ENCODE measurements at regions not wholly inside any gene's neighbourhood (a gene's known extent, or its start where the extent isn't known, plus 50 kb on each side); places are given as distances from the start of the nearest gene placed in this dataset.
"Not testable (repeated sequence)": the region's sequence is repeated elsewhere in the genome, so short reads cannot be mapped to it uniquely, and the experiment has no call there.

DNA sequence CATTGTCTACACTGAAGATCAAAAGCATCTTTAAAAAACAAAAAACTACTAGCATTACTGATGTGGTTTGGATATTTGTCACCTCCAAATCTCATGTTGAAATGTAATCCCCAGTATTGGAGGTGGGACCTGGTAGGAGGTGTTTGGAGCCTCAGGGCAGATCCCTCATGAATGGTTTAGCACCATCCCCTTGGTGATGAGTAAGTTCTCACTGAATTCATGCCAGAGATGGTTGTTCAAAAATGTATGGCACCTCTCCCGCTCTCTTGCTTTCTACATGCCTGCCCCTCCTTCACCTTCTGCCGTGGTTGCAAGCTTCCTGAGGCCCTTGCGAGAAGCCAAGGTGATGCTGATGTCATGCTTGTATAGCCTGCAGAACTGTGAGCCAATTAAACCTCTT lies 136.6 kb upstream of the FHIT start:
- DNase-seq: no peak

DNA sequence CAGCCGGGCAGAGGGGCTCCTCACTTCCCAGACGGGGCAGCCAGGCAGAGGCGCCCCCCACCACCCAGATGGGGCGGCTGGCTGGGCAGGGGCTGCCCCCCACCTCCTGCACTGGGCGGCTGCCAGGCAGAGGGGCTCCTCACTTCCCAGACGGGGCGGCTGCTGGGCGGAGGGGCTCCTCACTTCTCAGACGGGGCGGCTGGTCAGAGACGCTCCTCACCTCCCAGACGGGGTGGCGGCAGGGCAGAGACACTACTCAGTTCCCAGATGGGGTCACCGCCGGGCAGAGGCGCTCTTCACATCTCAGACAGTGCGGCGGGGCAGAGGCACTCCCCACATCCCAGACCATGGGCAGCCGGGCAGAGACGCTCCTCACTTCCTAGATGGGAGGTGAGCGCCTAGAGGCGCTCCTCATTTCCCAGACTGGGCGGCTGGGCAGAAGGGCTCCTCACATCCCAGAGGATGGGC lies 142.3 kb upstream of the FHIT start:
- DNase-seq: not testable (repeated sequence)

DNA sequence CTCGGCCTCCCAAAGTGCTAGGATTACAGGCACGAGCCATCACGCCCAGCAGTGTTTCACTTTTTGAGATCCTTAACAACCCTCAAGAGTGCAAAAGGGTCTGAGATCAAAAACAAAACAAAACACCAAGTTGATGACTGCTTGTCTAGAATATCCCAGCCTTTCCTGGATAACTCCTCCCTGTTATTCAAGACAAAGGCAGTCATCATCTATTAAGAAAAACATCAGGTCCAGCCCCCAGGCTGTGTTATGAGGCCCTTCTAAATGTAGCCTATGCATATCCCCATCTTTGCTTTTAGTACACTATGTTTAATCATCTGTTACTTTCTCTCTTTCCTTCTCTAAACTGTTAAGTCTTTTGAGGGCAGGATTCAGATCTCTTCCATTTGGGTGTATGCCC lies 150.1 kb upstream of the FHIT start:
- DNase-seq: no peak

DNA sequence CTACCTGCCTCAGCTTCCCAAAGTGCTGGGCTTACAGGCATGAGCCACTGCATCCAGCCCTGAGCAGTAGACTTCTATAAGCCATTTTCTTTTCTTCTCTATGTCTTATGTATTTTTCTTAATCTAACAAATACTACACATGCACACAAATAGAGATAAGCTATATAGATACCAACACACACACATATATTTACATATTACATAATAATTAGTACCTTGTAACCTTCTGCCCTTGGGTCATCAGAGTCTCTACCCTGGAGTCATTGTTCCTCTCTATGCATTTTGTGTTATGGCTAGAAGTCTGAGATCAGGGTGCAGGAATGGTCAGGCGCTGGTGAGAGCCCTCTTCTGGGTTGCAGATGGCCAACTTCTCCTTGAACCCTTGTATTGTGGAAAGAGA lies 154.0 kb upstream of the PTPRG start:
- DNase-seq: no peak

DNA sequence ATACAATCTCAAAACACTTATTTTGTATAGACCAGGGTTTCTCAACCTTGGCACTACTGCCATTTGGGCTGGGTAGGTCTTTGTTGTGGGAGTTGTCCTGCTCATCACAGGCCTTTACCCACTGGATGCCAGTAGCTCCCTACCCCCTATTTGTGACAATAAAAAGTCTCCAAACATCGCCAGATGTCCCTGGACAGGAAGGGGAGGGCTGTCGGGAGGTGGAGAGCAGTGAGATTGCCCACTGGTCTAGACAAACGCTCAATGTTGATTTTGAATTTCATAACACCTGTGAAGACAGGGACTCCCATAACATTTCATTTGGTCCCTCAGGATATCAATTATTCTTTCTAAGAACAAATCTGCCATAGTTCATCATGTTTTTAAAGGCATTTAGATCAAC lies 151.7 kb upstream of the PTPRG start:
- no peak for DNase-seq

DNA sequence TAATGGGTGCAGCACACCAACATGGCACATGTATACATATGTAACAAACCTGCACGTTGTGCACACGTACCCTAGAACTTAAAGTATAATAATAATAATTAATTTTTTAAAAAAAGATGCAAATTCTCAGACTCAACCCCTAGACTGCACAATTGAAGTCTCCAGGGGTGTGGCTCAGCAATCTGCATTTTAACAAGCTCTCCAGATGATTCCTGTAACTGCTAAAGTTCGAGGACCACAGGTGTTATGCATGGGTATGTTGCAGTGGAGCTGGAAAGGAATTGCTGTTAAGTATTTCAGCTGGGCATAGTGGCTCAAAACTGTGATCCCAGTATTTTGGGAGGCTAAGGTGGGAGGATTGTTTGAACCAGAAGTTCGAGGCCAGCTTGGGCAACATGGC lies 151.0 kb upstream of the PTPRG start:
- not testable (repeated sequence) for DNase-seq

DNA sequence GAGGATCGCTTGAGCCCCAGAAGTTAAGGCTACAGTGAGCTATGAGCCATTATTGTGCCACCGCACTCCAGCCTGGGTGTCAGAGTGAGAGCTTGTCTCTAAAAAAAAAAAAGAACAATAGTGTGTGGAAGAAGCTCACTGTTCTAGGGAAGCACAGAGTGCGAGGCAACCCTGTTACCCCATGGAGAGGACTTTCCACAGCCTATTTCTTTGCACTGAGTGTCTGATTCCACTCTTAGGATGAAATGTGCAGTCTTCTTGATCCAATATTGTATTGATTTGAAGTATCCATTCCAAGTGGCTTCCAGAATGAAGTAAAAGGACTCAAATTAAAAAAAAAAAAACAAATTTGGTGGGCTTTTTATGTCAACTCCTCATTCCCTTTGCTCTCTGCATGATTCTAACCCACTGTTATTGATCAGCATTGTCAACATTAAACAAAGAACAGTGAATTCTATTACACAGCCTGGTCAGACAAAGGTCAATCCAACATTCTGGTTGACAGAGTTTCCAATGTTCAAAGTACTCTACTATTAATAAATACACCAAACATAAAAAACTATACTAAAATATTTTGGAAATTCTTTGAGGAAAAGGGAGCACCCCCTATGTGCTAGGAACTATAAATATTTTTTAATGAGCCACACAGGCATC lies 150.2 kb upstream of the PTPRG start:
- no peak for DNase-seq

DNA sequence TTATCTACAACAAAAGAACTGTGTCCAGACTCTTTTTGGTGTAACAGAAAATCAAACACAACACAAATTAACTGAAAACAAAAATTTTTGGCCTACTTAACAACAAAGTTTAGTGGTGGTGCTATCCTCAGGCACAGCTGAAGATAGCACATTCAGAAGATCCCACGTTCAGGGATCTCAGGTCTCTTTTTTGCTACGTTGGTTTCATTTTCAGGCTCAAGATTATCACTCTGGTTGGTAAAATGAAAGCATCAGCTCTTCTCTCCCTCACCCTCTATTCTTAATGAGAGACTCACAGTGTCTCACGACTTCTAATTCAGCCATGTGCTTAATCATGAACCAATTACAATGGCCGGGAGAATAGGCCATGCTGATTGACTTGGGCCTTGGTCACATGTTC lies 146.9 kb upstream of the PTPRG start:
- no peak for DNase-seq

DNA sequence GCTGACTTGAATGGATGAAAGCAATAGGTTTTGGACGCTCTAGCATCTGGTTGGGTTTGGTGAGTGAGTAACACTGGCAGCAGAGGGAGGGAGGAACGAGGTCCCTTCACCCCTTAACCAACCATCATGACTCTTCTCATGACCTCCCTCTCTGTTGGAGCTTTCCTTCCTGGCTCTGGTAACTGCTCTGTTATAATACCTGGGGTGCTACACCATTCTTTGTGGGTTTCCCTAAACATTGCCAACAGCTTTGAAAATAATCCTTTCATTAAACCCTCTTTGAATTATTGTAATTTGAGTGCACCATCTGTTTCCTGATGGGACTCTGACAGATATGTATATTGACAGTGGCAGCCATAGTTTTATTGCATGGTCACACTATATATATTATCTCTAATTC lies 146.2 kb upstream of the PTPRG start:
- no peak for DNase-seq

DNA sequence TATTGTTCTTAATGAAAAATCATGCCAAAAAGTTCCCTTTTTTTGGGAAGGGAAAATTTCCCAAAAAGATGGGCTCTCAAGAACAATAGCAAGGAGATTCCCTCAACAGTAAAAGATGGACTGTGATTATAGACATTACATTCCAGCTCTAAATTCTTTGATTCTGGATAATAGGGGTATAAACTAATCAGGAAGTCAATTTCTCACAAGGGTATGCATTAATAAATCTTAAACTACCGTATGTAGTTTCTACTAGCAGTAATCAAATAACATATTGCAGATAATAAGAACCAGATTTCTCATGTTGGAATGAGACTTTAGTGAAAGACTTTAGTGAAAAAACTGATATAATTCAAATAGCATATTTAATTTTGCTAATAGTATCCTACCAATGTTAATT lies 144.8 kb upstream of the PTPRG start:
- DNase-seq: no peak

DNA sequence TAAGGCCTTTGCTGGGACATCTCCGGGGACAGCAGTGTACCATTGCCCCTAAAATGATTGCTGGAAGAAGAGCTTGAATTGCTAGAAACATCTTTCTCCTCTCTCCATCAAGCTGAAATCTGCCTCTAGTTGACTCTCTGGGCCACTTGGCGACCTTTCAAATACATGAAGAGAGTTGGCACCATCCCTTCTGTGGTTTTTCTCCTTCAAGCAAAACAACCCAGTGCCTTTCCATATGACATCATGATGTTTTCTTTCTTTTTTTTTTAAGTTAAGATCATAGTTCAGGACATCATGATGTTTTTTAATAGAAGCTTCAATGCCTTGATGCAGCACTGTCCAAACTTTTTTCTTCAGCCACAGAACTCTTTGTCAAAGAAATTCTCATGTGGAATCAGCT lies 144.0 kb upstream of the PTPRG start:
- no peak for DNase-seq

DNA sequence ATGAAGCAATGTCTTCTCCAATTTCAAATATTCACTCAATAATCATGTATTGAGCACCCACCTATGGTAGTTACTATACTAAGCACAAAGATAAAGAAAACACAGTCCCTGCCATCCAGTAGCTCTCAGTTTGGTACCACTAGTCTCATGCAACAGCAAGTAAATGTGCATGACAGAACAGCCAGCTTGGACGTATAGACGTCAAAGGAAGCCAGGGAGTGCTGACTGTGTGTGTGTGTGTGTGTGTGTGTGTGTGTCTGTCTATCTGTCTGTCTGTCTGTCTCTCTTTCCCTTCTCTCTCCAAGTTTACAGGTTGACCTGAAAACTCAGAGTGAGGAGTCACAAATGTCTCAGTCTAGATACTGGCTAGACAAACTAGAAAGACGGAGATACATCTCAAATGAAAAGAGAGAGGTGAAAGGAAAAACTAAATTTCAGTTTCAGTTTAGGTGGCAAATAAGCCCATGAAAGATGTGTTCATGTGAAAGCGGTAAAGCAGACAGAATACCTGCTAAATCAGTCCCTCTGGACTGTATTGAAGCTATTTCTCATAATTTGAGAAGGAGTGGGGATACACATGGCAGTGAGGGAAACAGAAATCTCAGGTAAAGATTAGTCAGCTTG lies 141.1 kb upstream of the PTPRG start:
- DNase-seq: no peak

DNA sequence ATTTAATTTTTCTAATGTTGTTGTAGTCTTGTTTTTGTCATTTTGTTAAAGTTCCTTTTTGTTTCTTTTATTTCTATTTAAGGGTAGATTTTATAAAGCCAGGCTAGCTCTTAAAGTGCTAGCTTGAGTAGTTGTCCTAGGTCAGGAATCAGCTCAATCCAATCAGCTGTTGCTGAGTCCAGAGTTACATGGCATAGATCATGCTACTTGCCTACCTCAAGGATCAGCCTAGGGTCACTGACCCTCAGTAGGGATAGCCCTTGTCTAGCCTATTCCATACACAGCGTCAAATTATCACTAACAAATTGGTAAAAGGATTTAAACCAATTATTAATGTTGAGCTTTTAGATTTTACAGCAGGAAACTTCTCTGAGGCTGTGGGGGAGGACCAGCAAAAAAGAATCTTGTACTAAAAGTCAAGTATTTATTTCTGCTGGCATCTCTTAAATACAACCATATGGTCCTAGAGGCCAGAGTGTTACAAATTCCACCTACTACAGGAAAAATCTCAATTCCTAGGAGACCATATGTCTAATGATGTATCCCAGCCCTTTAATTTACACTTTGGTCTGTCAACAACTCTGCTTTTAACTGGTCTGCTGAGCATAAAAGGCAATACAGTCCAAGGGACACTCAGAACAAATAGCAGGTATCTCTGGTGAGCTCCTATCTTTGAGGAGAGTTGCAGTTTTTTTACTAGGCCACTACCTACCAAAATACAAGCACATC lies 138.3 kb upstream of the PTPRG start:
- DNase-seq: no peak

DNA sequence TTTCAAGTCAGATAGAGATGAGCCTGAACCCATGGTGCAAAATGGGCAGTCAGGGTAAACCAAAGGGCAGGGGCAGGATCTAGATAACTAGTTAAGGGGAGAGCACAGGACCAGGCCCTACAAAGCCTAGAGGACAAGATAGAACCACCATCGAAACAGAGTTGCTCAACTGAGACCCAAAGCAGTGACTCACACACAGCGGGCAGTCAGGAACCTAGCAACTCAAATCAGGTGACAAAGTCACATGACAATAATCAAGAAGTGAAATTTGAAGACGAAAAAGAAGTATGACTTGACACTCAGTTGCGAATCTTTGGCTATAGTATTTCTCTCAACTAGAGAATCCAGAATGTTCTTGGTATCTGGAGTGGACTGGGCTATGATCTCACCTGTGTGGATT lies 136.0 kb upstream of the PTPRG start:
- DNase-seq: no peak

DNA sequence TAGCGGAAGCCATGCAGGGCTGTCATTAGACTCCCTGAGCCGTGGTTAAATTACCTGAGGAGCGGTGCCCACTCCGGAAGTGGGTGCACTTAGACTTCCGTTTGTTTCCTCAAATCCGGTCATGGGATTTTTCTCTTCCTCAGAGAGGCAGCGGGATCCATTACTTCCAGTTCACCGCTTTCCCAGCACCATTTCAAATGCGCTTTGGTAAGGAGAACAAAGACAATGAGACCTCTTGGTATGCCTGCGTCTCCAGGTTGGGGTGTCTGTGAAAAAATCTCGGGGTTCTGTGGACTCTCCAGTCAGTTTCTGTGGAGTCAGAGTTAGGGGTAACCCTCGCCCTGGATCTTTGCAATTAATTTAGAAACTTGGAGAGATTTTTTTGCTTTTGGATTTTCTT lies 132.3 kb upstream of the PTPRG start:
- DNase-seq: no peak

DNA sequence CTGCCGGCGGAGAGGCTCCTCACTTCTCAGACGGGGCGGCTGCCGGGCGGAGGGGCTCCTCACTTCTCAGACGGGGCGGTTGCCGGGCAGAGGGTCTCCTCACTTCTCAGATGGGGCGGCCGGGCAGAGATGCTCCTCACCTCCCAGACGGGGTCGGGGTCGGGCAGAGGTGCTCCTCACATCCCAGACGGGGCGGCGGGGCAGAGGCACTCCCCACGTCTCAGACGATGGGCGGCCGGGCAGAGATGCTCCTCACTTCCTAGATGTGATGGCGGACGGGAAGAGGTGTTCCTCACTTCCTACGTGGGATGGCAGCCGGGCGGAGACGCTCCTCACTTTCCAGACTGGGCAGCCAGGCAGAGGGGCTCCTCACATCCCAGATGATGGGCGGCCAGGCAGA lies 126.5 kb upstream of the PTPRG start:
- not testable (repeated sequence) for DNase-seq

DNA sequence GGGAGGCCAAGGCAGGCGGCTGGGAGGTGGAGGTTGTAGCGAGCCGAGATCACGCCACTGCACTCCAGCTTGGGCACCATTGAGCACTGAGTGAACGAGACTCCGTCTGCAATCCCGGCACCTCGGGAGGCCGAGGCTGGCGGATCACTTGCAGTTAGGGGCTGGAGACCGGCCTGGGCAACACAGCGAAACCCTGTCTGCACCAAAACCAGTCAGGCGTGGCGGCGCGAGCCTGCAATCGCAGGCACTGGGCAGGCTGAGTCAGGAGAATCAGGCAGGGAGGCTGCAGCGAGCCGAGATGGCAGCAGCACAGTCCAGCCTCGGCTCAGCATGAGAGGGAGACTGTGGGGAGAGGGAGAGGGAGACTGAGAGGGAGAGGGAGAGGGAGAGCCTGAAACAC lies 126.0 kb upstream of the PTPRG start:
- DNase-seq: not testable (repeated sequence)

DNA sequence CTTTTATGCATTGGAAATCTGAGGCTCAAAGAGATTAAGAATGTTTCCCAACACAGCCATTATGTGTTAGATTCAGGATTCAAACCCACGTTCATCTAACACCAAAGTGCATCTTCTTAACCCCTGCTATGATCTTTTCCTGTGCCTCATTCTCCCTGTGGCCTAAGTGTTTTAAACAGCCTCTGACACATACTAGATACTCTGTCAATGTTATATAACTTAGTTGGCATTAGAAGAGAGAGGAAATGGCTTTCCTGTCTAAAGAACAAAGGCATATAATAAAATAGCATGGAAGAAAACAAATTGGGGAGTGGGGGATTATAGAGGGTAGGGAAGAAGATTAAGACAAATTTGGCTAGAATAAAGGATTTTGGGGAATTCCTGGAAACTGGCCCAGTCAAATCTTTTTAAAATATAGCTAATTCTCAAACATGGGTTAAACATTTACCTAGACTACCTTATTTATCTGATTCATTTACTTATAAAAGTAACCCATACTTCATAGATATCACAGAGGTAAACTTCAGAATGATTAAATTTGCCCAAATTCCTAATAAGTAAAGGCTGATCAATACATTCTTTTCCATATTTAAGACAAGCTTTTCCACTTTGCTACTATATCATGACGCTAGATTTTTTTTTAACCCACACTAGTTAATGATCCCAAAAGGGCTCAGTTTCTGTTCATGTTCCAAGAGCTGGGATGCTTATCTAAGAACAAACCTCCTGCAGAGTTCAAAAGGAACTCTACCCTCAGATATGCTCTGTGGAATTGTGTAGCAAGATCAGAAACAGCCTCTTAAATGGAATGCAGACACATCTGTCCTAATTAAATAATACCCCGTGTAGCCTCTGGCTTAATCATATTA lies 122.9 kb upstream of the PTPRG start:
- DNase-seq: no peak

DNA sequence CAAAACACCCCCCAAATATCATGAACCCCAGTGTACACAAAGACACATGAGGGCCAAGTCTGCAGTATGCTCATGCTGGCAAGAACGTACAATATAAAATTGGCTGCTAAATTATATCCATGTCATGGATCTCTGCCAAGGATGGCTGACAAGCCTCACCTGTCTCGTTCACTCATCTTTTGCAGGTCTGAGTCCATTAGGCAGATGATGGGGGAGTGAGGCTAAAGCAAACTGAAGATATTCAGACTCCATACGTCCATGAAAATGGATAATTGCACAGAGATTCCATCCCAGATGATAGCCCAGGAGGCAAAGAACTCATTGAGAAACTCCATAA lies 122.3 kb upstream of the PTPRG start:
- no peak for DNase-seq

DNA sequence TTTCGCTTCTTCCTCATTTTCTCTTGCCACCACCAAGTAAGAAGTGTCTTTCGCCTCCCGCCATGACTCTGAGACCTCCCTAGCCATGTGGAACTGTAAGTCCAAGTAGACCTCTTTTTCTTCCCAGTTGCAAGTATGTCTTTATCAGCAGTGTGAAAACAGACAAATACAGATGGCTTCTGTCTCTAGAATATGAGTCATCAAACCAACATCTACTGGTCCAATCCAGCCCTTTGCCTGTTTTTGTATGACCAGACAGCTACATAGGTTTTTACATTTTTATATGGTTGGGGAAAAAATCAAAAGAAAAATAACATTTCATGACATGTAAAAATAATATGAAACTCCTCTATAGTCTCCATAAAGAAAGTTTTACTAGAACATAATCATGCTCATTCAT lies 118.7 kb upstream of the PTPRG start:
- no peak for DNase-seq

DNA sequence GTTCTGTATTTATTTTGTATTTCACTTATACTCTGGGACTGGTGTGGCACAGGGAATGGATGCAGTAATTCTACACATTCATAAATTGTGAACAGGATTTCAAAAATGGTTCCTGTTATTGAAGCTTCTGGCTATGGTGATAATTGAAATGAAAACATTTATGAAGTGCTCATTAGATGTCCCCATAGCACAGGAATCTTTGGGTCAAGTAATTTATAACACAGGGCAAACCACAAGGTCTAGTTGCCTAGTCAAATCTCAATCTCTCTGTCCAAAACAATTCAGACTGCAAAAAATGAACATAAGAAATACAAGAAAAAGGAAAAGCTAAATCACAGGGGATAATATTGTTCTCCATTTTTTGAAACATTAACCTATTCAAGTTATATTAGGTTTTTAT lies 117.5 kb upstream of the PTPRG start:
- DNase-seq: no peak

DNA sequence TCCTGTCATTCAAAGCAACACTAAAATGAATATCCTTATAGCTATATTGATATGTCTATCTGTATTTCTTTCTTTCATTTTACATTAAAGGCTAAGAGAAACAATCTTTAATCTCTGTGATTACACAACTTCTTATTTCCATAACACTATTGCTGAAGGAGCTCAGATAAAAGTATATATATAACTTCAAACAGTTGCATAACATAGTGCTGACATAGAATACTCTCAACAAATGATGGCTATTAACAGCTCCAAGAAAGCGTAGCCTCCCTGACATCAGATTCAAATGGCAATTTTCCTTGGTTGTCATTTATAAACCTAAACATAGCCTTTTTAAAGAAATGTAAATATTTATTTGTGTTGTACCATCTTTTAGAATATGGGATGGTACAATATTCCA lies 116.6 kb upstream of the PTPRG start:
- DNase-seq: no peak

DNA sequence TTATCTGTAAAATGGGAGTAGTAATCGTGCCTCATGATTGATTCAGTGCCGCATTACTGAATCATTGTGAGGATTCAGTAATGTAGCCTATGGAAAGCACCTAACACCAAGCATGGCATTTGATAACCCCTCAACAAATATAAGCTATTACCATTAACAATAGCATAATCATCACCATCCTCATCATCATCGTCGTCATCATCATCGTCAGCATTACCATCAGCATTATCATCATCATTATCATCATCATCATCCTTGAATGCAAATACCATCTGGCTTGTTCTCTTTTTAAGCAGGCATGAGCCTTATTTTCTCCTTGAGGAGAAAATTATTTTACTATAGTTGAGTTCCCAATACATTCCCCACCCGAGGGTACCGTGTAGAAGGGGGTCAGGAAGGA lies 115.4 kb upstream of the PTPRG start:
- no peak for DNase-seq

DNA sequence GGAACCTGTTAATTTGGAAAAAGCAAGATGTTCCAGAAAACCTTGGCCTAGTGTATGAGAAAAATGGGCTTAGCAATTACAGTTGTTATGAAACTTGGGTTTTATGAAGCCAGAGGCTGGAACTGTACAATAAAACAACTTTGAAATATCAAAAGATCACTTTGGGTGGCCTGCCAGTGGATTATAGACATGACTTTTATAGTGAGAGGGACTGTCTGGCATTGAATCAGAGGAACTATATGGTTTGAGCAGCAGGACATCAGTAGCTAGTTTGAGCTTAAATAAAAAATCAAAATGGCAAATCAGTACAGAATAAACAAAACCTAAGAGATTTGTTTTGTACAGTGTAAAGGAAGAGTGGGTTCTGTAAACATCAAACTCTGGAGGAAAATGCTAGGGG lies 115.0 kb upstream of the PTPRG start:
- no peak for DNase-seq
